ENCODE measurements at regions not wholly inside any gene's neighbourhood (a gene's known extent, or its start where the extent isn't known, plus 50 kb on each side); places are given as distances from the start of the nearest gene placed in this dataset.

DNA sequence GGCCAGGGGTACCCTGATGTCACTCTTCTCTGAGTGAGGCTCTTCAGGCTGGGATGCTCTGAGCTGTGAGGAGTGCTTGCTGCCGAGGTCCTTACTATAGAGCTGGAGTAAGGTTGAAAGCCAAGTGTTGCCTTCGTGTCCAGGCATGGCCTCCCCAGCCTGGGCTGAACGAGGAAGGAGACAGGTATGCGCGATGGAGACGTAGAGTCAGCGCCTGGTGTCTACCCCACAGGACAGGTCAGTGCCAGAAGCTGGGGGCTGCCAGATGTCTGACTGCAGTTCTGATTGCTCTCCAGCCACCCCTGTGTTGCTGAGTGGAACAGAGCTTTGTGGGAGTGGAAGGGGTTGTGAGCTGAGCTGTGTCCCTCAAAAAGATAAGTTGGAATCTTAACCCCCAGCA lies 135.8 kb upstream of the AJAP1 start:
- DNase-seq (ENCODE audit: low read depth in 2 of 2): no peak

DNA sequence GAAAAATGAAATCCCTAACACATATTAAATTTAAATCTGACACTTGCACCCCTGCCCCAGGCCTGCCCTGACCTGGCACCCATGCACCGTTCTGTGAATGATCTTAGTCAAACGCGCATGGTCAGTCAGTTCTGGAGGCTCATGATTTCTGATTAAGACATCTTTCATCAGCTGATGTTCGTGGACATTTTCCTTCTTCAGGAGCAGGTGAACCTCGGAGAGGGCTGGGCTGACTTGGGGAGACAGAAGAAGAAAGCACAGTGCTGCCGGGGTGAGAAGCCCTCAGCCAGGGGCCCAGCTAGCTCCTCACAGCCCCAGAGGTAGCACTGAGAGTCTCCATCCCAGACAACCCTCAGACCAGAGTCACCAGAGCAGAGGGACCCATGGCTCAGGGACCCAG lies 134.5 kb upstream of the AJAP1 start:
- DNase-seq (ENCODE audit: low read depth in 2 of 2): no peak

- no peak for DNase-seq (ENCODE audit: low read depth in 2 of 2)
Observed at GRCh38 chr1:4523551-4523950, 130.9 kb upstream of the AJAP1 start.

DNA sequence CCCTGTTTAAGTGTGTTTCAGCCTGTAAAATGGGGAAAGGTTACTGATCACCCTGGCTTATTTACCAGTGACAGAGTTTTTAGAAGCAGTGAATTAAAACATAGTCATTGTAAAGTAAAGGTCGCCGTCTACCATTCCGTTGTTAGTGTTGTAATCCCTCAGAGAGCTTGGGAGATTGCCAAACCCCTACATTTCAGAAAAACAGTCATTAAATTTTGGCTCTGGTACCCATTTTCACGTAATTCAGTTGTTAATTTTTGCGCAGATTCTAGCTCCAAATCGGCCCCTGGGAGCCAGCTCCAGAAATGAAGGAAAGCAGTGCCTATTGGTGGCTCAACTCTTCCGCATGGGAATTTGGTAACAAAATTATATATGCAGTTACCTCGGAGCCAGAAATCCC lies 127.7 kb upstream of the AJAP1 start:
- DNase-seq (ENCODE audit: low read depth in 2 of 2): no peak

GRCh38 chr1:4527819-4528218 lies 126.6 kb upstream of the AJAP1 start:
- no peak for DNase-seq (ENCODE audit: low read depth in 2 of 2)

DNA sequence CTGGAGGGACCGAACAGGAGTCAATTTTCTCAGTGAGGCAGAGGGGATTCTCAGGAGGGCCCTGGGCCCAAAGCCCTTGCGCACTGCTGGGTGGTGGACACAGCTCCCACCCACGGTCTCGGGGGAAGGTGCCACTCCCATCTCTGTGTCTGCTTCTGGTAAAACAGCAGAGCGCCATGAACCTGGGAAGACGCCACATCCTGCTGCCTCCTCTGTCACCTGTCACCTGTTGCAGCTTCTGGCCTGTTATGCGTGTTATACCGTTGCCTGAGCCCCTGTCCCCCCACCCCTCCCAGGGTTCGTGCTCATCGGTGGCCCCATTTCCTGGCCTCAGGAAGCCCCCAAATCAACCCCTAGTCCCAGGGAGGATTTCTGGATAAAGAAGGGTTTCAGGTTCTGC lies 125.8 kb upstream of the AJAP1 start:
- no peak for DNase-seq (ENCODE audit: low read depth in 2 of 2)

DNA sequence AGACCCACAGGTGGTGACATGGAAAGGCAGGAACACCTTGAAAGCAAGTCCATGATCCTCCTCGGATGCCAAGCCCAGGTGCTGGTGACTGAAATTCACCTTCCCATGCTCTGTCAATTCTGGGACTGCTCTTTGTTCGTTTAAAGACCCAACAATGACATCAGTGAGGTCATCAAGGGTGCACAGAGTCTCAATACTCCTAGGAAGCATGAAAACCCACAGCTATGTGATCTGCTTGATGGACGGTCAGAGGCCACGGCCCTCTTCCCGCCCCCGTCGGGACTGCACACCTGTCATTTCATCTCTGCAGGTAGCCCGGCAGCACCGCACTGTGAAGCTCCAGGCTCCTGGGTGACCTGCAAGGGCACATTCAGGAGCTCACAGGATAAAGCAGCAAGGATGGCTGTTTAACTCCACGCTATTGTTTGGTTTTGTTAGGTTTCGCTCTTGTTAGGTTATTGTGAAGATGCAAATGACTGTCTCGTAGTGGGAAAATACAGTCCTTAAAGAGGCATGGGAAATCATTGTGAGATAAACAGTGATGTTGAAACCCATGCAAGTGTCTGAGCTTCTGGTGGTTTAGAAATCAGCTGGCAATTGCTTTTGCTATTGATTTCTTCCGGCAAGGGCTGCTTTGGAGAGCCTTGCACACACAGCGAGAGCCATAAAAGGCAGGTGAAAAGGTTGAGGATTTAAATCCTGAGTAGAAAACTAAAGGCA lies 124.8 kb upstream of the AJAP1 start:
- DNase-seq (ENCODE audit: low read depth in 2 of 2): no peak

DNA sequence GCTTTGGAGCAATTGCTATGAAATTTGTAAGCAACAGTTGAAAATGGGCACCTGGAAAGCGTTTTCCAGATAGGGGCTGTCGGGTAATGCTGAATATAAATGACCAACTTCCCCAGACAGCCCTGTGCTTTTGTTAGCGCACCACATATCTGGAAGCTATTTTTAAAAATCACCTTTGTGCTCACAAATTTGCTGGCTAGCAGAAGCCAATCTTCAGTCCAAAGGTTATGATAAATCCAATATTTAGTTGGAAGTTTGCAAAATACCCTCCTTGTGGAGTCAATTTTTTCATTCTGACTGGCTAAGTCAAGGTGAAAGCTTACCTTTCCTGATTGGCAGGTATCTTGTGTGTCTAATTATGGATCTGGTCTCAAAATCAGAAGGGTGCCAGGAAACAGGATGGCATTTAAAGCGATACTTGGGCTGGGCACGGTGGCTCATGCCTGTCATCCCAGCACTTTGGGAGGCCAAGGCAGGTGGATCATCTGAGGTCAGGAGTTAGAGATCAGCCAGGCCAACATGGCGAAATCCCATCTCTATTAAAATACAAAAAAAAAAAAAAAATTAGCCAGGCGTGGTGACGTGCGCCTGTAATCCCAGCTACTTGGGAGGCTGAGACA lies 124.1 kb upstream of the AJAP1 start:
- DNase-seq (ENCODE audit: low read depth in 2 of 2): no peak

DNA sequence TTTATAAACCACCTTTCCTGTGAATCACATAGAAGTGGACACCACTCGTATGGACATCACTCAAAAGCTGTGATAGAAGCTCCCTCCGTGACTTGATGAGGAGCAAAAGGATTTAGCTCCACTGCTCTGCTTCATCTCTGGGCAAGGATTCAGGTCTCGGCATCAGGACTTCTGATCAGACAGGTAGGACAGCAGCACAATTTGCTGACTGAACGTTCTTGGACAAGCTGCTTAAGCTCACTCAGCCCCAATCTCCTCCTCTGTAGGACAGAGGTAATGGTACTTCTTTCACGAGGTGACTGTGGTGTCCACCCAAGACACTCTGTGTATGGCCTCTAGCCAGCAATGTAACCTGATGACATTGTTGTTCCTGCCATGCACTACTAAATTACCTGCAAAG lies 122.6 kb upstream of the AJAP1 start:
- no peak for DNase-seq (ENCODE audit: low read depth in 2 of 2)

DNA sequence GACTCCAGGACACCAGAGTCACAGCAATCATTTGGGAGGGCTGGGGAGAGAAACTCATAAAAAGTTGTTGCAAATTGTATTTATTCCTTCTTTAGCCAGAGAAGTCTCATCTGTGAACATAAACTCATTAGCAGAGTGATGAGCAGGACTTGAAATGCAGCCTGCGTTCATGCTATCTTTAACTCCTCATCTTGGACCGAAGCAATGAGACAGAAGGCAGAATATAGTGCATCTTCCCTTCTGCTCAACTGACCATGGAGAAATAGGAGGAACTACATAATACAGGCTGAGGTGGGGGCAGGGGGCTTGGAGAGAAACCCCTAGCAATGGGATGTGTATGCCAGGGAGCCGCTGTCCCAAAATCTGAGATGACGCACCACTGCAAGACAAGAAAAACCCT lies 121.8 kb upstream of the AJAP1 start:
- DNase-seq (ENCODE audit: low read depth in 2 of 2): no peak

GRCh38 chr1:4546911-4547310 lies 107.5 kb upstream of the AJAP1 start:
- DNase-seq (ENCODE audit: low read depth in 2 of 2): no peak

DNA sequence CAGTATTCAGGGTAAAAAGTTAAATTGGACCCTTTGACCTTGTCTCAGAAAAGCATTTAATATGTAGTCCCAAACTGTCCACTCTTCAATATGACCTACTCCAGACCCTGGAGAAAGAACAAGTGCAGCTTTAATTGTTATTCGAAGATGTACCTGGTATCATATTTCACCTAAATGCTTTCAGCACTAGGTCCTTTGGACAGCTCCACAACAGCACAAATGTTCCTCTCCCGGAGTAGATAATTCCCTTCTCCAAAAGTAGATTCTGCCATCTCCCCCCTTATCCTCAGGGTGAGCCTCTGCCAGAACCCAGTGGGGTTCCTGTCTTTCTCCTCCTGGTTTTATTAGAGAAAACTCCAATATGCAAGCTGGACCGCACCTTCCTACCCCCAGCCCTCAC lies 104.5 kb upstream of the AJAP1 start:
- DNase-seq (ENCODE audit: low read depth in 2 of 2): no peak

DNA sequence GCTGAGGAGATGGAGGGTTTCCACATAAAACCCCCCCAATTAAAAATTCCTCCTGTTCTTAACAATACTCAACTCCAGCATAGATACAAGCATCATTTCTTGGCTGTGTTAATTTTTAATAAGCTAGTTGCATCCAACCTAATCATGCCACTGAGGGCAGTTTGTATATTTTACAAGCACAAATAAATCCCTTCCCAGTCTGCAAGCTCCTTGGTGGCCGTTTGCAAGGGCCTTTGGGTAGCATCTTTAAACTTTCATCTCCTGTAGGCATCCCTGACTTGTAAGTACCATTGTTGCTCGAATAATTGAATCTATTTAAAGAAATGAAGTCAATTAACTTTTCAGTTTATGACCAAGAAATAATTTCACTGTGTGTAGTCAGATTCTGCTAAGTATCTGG lies 103.5 kb upstream of the AJAP1 start:
- DNase-seq (ENCODE audit: low read depth in 2 of 2): no peak

- no peak for DNase-seq (ENCODE audit: low read depth in 2 of 2)
Observed at GRCh38 chr1:4551706-4552105, 102.7 kb upstream of the AJAP1 start.

- no peak for DNase-seq (ENCODE audit: low read depth in 2 of 2)
Observed at GRCh38 chr1:4553761-4554160, 100.6 kb upstream of the AJAP1 start.

- DNase-seq (ENCODE audit: low read depth in 2 of 2): no peak
Observed at GRCh38 chr1:4554271-4554865, 100.0 kb upstream of the AJAP1 start.

- no peak for DNase-seq (ENCODE audit: low read depth in 2 of 2)
Observed at GRCh38 chr1:4557949-4558348, 96.5 kb upstream of the AJAP1 start.

GRCh38 chr1:4561205-4561604 lies 93.2 kb upstream of the AJAP1 start:
- no peak for DNase-seq (ENCODE audit: low read depth in 2 of 2)

DNA sequence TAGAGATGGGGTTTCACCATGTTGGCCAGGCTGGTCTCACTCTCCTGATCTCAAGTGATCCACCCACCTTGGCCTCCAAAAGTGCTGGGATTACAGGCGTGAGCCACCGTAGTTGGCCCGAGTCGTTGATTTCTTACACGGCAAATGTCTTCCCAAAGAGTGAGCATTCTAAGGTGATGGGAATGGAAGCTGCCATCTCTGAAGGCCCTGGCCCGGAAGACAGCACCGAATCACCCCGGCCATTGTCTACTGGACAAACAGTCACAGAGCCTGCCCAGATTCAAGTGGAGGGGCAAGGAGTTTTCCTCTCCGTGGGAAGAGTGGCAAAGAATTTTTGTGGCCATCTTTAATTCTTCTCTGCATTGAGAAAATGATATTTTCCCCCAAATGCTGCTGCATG lies 92.1 kb upstream of the AJAP1 start:
- DNase-seq (ENCODE audit: low read depth in 2 of 2): no peak

DNA sequence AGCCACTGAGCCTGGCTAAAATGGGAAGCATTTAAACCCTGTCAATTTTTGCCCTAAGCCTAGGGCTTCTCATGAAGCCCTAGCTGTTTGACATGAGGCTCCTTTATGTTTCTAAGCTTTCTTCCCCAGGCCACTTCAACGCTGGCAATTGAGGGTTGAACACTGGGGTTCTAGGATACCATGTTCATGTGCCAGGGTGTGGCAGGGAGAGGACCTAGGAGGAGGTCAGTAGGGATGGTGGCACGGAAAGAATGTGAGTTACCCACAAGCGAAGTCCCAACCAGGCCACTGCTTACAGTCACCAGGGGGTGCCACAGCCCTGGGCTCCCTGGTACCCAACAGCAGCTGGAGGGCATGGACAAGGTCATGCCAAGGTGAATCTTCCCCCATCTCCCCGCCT lies 90.8 kb upstream of the AJAP1 start:
- no peak for DNase-seq (ENCODE audit: low read depth in 2 of 2)

GRCh38 chr1:4564051-4564450 lies 90.4 kb upstream of the AJAP1 start:
- DNase-seq (ENCODE audit: low read depth in 2 of 2): no peak

DNA sequence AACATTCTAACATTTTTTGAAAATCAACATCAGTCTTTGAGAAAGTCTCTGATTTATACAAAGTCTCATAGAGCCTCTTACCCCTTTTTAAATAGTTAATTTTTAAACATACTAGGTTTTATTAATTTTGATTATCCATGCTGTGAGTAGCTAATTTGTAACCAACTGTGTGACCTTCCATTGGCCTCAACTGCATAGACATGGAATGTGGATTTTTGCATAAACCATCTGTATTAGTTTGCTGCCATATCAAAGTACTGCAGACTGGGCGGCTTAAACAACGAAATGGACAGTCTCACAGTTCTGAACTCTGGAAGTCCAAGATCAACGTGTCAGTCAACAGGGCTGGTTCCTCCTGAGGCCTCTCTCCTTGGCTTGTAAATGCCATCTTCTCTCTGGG lies 89.2 kb upstream of the AJAP1 start:
- no peak for DNase-seq (ENCODE audit: low read depth in 2 of 2)

GRCh38 chr1:4565801-4566449 lies 88.5 kb upstream of the AJAP1 start:
- DNase-seq (ENCODE audit: low read depth in 2 of 2): no peak

Measured in lung microvascular endothelial cell (primary cell).